Keratinocyte (primary cell): ENCODE measurements at regions not wholly inside any gene's neighbourhood (a gene's known extent, or its start where the extent isn't known, plus 50 kb on each side); places are given as distances from the start of the nearest gene placed in this dataset.

Source experiments
- DNase-seq: peaks from one replicate; pipeline ENCODE4 v3.0.0-alpha.2; 2011; ENCODE audit warnings: low read depth, missing footprints, low spot score
- FAIRE-seq: peaks from 2 replicates; lab custom pipeline; 2011; peaks lifted over from hg19 to GRCh38; lab: Jason Lieb, UNC
- H2AFZ ChIP-seq: 2 replicates; pipeline ENCODE4 v1.6.0; 2012; ENCODE audit warnings: low read length, control low read depth, inconsistent platforms; ENCODE audit not compliant: control insufficient read depth
- H3K27ac ChIP-seq: 2 replicates; pipeline ENCODE4 v1.5.1; 2011; ENCODE audit warnings: low read length; ENCODE audit not compliant: control insufficient read depth, insufficient read depth
- H3K27me3 ChIP-seq: 3 replicates; pipeline ENCODE4 v1.6.0; 2011; ENCODE audit warnings: low read length; ENCODE audit not compliant: control insufficient read depth, insufficient read depth; ENCODE audit errors: extremely low read depth
- H3K36me3 ChIP-seq, 2 experiments: 2 replicates in 1 of 2; 3 replicates in 1 of 2; pipeline ENCODE4 v1.5.1; 2011; ENCODE audit warnings: low read length in 2 of 2, mild to moderate bottlenecking in 1 of 2; ENCODE audit not compliant: control insufficient read depth in 2 of 2, insufficient read depth in 2 of 2; ENCODE audit errors: extremely low read depth in 1 of 2
- H3K4me1 ChIP-seq: 3 replicates; pipeline ENCODE4 v1.5.1; 2011; ENCODE audit warnings: low read length; ENCODE audit not compliant: control insufficient read depth, insufficient read depth; ENCODE audit errors: extremely low read depth
- H3K4me2 ChIP-seq: 3 replicates; pipeline ENCODE4 v1.6.0; 2011; ENCODE audit warnings: low read depth, low read length; ENCODE audit not compliant: control insufficient read depth, insufficient read depth; ENCODE audit errors: extremely low read depth
- H3K4me3 ChIP-seq, 3 experiments: fragments of 200-600 bp in 1 of 3; sonication (generic) in 1 of 3; 2 replicates in 2 of 3; 3 replicates in 1 of 3; pipeline ENCODE4 v1.5.1; 2011 to 2016; ENCODE audit warnings: low read length in 3 of 3, mild to moderate bottlenecking in 3 of 3, control low read depth in 2 of 3, inconsistent platforms in 1 of 3, low read depth in 1 of 3, mixed read lengths in 1 of 3, mixed run types in 1 of 3, moderate library complexity in 1 of 3; ENCODE audit not compliant: control insufficient read depth in 2 of 3, insufficient read depth in 2 of 3; ENCODE audit errors: extremely low read depth in 1 of 3
- H3K79me2 ChIP-seq: 2 replicates; pipeline ENCODE4 v1.6.0; 2012; ENCODE audit warnings: low read length; ENCODE audit not compliant: control insufficient read depth, insufficient read depth
- H3K9ac ChIP-seq: 3 replicates; pipeline ENCODE4 v1.6.0; 2011; ENCODE audit warnings: low read length; ENCODE audit not compliant: control insufficient read depth, insufficient read depth; ENCODE audit errors: extremely low read depth
- H3K9me1 ChIP-seq: 3 replicates; pipeline ENCODE4 v1.6.0; 2011; ENCODE audit warnings: low read length; ENCODE audit not compliant: control insufficient read depth, insufficient read depth; ENCODE audit errors: extremely low read depth
- H3K9me3 ChIP-seq: 2 replicates; pipeline ENCODE4 v1.5.1; 2012; ENCODE audit warnings: low read depth, low read length; ENCODE audit not compliant: control insufficient read depth
- H4K20me1 ChIP-seq: 3 replicates; pipeline ENCODE4 v1.6.0; 2011; ENCODE audit warnings: low read length; ENCODE audit not compliant: control insufficient read depth, insufficient read depth; ENCODE audit errors: extremely low read depth
- EZH2 ChIP-seq: IDR thresholded peaks from one replicate; pipeline ENCODE4 v1.6.1; 2012; ENCODE audit warnings: inconsistent platforms, mild to moderate bottlenecking, low read length, moderate library complexity
- dilution Hi-C: fragments of 300-500 bp; cut with MboI; formaldehyde crosslinking; loops from one replicate; pipeline ENCODE4 v1.7.0; 2020; ENCODE audit warnings: low sequenced_read_pairs; ENCODE audit not compliant: extremely low pct_ligation_motif_present
- TF ChIP-seq, protein P1 (sequence below), 3 experiments: IDR thresholded peaks in 1 of 3; conservative IDR thresholded peaks in 1 of 3; optimal IDR thresholded peaks in 1 of 3; 2 replicates in 2 of 3; 3 replicates in 1 of 3; pipeline versions ENCODE3 to v1.5.1; 2011; ENCODE audit warnings: low read length in 3 of 3, mild to moderate bottlenecking in 3 of 3, moderate library complexity in 2 of 3, control low read depth in 1 of 3, inconsistent platforms in 1 of 3; ENCODE audit not compliant: insufficient read depth in 2 of 3; ENCODE audit errors: extremely low read depth in 1 of 3

DNA sequence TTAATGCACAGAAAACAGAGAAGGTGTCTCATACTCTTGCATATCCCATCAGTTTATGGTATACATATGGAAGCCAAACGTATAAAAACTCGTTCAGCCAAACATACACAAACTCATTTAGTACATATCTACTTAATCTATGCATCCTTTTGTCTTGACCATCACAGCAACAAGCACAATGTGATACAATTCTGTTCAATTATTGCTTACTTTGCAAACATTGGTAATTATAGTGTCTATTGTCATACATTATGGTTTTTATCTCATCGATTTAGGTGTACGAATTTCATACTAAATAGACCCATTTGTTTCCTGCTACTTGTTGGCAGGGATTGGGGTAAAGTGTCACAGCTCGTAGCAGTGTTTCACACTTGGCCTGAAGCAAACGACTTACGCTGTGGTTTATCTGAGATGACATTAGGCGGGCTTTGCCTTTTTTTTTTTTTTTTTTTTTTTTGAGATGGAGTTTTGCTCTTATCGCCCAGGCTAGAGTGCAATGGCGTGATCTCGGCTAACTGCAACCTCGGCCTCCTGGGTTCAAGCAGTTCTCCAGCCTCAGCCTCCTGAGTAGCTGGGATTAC is 425.9 kb upstream of the JARID2 start:
- dilution Hi-C loops: no loop called here
- no peaks in the 10 kb centered on the region for H4K20me1 ChIP-seq
- FAIRE-seq: no peak
- H3K79me2 ChIP-seq: no peaks in the 10 kb centered on the region
- DNase-seq: no peak
- no peaks in the 10 kb centered on the region for H3K9me1 ChIP-seq
- TF ChIP-seq, protein P1, sequence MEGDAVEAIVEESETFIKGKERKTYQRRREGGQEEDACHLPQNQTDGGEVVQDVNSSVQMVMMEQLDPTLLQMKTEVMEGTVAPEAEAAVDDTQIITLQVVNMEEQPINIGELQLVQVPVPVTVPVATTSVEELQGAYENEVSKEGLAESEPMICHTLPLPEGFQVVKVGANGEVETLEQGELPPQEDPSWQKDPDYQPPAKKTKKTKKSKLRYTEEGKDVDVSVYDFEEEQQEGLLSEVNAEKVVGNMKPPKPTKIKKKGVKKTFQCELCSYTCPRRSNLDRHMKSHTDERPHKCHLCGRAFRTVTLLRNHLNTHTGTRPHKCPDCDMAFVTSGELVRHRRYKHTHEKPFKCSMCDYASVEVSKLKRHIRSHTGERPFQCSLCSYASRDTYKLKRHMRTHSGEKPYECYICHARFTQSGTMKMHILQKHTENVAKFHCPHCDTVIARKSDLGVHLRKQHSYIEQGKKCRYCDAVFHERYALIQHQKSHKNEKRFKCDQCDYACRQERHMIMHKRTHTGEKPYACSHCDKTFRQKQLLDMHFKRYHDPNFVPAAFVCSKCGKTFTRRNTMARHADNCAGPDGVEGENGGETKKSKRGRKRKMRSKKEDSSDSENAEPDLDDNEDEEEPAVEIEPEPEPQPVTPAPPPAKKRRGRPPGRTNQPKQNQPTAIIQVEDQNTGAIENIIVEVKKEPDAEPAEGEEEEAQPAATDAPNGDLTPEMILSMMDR (optimal IDR thresholded peaks at IDR 0.05 in 1 of 3, IDR thresholded peaks at IDR 0.05 in 1 of 3, conservative IDR thresholded peaks at IDR 0.05 in 1 of 3; ENCODE audit: extremely low read depth in 1 of 3, insufficient read depth in 2 of 3, low read length in 3 of 3): no peak
- no peak for TF ChIP-seq EZH2
- H3K4me2 ChIP-seq: no peak overlapping the region
- no peak overlapping the region for H3K27ac ChIP-seq
- H3K9me3 ChIP-seq: no peaks in the 10 kb centered on the region
- no peak overlapping the region for H2AFZ ChIP-seq
- H3K27me3 ChIP-seq: no peaks in the 10 kb centered on the region
- H3K9ac ChIP-seq: no peak overlapping the region
- H3K4me3 ChIP-seq: no peak overlapping the region
- no peaks in the 10 kb centered on the region for H3K36me3 ChIP-seq
- peaks cover 9% of the 10 kb centered on the region for H3K4me1 ChIP-seq

DNA sequence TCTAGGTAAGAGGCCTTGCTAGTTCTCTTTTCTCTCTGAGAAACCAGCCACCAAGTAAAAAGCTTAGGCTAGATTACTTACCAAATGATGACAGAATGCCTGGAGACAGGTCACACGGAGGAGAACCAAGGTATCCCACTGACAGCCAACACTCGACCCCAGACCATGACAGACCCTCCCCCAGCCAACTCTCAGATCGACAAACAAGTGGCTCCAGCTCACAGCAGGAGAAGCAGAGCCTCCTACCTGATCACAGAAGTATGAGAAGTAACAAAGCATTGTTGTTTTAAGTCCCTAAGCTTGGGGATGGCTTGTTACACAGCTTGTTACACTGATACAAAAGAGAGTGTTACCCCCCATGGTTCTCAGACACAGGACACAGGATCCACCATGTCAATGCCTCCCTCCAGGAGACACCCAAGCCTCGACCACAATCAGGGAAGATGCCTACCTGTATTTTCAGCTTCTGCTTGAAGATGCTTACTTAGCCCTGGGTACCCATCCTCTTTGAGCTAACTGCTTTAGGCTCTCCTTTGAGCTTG is 423.8 kb upstream of the JARID2 start:
- H3K4me2 ChIP-seq: no peak overlapping the region
- no peak overlapping the region for H2AFZ ChIP-seq
- no peaks in the 10 kb centered on the region for H3K27me3 ChIP-seq
- H3K9me1 ChIP-seq: no peaks in the 10 kb centered on the region
- no peaks in the 10 kb centered on the region for H3K79me2 ChIP-seq
- H3K9ac ChIP-seq: no peak overlapping the region
- H3K4me3 ChIP-seq: no peak overlapping the region
- dilution Hi-C loops: no loop called here
- H3K4me1 ChIP-seq: peaks cover 9% of the 10 kb centered on the region
- DNase-seq (no peak), FAIRE-seq (no peak)
- no peaks in the 10 kb centered on the region for H4K20me1 ChIP-seq
- no peak for TF ChIP-seq EZH2
- TF ChIP-seq, protein P1 (optimal IDR thresholded peaks at IDR 0.05 in 1 of 3, IDR thresholded peaks at IDR 0.05 in 1 of 3, conservative IDR thresholded peaks at IDR 0.05 in 1 of 3; ENCODE audit: extremely low read depth in 1 of 3, insufficient read depth in 2 of 3, low read length in 3 of 3): no peak
- H3K27ac ChIP-seq: no peak overlapping the region
- no peaks in the 10 kb centered on the region for H3K36me3 ChIP-seq
- H3K9me3 ChIP-seq: no peaks in the 10 kb centered on the region
